D721Med (cell line): ENCODE measurements at regions not wholly inside any gene's neighbourhood (a gene's known extent, or its start where the extent isn't known, plus 50 kb on each side); places are given as distances from the start of the nearest gene placed in this dataset.
"Not testable (repeated sequence)": the region's sequence is repeated elsewhere in the genome, so short reads cannot be mapped to it uniquely, and the experiment has no call there.

ENCODE experiments used
- DNase-seq: peaks from one replicate; pipeline ENCODE4 v3.0.0; 2011; ENCODE audit warnings: low spot score; ENCODE audit not compliant: insufficient read length
- FAIRE-seq: peaks from 2 replicates; lab custom pipeline; 2011; peaks lifted over from hg19 to GRCh38; lab: Jason Lieb, UNC
- TF ChIP-seq, protein P1 (sequence below): IDR thresholded peaks from 2 replicates; pipeline ENCODE4 v1.5.1; 2012; ENCODE audit warnings: mild to moderate bottlenecking, control low read depth; ENCODE audit not compliant: insufficient read depth; ENCODE audit errors: missing control alignments

- no peak for FAIRE-seq
- no peak for DNase-seq
- TF ChIP-seq, protein P1, sequence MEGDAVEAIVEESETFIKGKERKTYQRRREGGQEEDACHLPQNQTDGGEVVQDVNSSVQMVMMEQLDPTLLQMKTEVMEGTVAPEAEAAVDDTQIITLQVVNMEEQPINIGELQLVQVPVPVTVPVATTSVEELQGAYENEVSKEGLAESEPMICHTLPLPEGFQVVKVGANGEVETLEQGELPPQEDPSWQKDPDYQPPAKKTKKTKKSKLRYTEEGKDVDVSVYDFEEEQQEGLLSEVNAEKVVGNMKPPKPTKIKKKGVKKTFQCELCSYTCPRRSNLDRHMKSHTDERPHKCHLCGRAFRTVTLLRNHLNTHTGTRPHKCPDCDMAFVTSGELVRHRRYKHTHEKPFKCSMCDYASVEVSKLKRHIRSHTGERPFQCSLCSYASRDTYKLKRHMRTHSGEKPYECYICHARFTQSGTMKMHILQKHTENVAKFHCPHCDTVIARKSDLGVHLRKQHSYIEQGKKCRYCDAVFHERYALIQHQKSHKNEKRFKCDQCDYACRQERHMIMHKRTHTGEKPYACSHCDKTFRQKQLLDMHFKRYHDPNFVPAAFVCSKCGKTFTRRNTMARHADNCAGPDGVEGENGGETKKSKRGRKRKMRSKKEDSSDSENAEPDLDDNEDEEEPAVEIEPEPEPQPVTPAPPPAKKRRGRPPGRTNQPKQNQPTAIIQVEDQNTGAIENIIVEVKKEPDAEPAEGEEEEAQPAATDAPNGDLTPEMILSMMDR: no peak
Measured at GRCh38 chr12:19772776-19773175, 333.5 kb downstream of the AEBP2 start.

DNA sequence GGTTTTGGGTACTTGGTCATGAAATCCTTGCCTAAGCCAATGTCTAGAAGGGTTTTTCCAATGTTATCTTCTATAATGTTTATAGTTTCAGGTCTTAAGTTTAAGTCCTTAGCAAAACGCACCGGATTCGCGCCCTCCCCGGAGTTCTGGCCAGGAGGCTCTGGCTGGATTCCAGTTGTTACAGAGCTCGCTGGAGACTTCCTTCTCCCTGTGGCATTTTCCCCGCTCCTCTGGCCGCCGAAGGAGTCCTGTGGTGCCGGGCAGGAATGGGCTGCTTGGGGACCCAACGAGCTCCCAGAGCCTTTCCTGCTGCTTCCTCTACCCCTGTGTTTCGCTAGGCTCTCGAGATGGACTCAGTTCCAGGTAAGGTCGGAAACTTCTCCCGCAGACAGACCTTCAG is 335.9 kb downstream of the AEBP2 start:
- no peak for DNase-seq
- TF ChIP-seq, protein P1: no peak
- FAIRE-seq: no peak

GRCh38 chr12:19775976-19776375 is 336.7 kb downstream of the AEBP2 start:
- DNase-seq, FAIRE-seq: not testable (repeated sequence)

DNA sequence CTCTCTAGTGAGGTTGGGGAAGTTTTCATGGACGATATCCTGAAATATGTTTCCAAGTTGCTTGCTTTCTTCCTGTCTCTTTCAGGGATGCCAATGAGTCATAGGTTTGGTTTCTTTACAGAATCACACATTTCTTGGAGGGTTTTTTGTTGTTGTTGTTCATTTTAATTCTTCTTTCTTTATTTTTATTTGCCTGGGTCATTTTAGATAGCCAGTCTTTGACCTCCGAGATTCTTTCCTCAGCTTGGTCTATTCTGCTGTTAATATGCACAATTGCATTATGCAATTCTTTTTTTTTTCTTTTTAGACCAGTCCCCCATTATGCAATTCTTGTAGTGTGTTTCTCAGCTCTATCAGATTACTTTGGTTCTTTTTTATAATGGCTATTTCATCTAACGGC is 338.9 kb downstream of the AEBP2 start:
- TF ChIP-seq, protein P1: no peak
- DNase-seq (no peak), FAIRE-seq (no peak)

DNA sequence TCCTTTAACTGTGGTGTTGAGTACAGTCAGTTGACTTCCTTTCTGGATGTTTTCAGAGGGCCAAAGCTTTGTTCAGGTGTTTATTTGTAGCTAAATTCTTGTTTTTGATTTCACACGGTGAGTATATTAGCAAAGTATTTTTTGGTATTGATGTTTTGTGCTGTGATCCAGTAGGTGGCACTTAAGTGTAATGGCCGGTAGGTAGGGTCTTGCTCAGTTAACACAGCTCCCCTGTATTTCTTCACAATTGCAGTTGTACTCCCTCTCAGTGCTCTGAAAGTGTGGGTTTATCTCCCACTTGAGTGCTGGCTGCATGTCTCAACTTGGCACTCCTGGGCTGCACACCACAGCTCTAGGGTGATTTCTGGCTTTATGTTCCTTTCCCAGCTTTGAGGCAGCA is 339.5 kb downstream of the AEBP2 start:
- FAIRE-seq (no peak), DNase-seq (no peak)
- TF ChIP-seq, protein P1: peak; percentile 14

DNA sequence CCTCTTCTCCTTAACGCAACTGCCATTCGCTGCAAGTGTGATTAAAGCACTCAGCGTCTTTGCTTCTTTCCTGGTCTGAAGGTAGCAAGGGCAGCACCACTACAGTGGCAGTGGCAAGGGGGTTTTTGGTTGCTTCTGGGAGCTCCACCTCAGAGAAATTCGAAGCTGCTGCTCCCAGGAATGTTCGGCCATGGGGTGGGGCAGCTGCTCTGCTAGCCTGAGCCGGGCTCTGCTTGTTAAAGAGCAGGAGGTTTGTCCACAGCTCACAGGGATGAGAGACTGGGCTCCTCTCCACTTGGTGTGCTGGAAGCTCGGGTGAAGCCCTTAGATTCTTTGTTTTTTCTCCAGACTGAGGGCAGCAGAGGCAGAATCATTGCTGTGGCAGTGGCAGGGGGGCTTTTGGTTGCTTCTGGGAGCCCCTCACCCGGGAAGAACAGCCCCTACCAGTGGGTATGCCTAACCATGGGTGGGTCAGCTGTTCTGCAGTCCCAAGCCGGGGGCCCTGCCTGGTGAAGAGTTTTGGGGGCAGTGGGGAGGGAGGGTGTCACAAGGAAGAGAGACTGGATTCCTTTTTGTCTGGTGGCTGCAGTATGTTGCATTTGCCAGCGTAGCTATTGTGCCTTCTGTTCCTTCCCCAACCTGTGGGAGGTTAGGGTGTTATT is 340.2 kb downstream of the AEBP2 start:
- DNase-seq (no peak), FAIRE-seq (no peak)
- TF ChIP-seq, protein P1: no peak

DNA sequence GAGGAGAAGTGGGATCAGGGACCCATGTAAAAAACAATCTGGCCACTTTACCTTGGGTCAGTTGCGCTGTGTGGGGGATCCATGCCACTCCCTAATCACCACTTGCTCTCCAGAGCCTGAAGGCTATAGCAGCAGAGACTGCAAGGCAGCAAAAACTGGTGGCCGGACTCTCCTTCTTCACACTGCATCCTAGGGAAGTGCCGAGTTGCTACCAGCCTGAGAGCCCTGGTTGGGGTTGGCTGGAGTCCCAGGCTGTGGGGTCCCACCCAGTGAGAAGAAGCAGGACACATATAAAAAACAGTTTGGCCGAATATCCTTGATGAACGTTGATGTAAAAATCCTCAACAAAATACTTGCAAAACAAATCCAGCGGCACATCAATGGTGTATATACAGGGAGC is 341.2 kb downstream of the AEBP2 start:
- TF ChIP-seq, protein P1: no peak
- FAIRE-seq (no peak), DNase-seq (no peak)
